Epithelial cell of proximal tubule (primary cell): ENCODE measurements at regions not wholly inside any gene's neighbourhood (a gene's known extent, or its start where the extent isn't known, plus 50 kb on each side); places are given as distances from the start of the nearest gene placed in this dataset.

Experiments used
- DNase-seq: peaks from one replicate; pipeline ENCODE4 v3.0.0-alpha.2; 2011; ENCODE audit warnings: low read depth
- H3K4me3 ChIP-seq: 2 replicates; pipeline ENCODE4 v1.5.1; 2011; ENCODE audit warnings: low read depth, mild to moderate bottlenecking, low read length
- TF ChIP-seq, protein P1 (sequence below): conservative IDR thresholded peaks from 2 replicates; pipeline ENCODE4 v1.5.1; 2012; ENCODE audit warnings: low read depth, mild to moderate bottlenecking, low read length

DNA sequence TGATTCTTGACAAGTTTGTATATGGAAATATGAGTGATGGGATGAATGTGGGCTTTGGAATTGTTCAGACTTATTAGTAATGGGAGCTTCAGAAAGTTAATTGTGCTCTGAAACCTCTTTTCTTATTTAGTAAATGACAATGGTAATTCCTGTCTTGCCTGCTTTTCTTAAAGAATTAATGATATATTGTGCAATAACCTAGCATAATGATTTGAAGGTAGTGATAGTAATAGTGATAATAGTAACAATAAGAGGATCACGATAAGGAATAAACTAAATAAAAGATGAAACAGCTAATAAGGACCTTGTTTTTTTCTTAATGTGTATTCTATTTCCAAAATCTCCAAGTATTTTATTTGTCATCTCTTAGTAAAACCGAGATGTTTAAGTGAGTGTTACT is 245.0 kb upstream of the CPHXL start:
- TF ChIP-seq, protein P1, sequence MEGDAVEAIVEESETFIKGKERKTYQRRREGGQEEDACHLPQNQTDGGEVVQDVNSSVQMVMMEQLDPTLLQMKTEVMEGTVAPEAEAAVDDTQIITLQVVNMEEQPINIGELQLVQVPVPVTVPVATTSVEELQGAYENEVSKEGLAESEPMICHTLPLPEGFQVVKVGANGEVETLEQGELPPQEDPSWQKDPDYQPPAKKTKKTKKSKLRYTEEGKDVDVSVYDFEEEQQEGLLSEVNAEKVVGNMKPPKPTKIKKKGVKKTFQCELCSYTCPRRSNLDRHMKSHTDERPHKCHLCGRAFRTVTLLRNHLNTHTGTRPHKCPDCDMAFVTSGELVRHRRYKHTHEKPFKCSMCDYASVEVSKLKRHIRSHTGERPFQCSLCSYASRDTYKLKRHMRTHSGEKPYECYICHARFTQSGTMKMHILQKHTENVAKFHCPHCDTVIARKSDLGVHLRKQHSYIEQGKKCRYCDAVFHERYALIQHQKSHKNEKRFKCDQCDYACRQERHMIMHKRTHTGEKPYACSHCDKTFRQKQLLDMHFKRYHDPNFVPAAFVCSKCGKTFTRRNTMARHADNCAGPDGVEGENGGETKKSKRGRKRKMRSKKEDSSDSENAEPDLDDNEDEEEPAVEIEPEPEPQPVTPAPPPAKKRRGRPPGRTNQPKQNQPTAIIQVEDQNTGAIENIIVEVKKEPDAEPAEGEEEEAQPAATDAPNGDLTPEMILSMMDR = no peak
- no peak overlapping the region for H3K4me3 ChIP-seq
- DNase-seq = no peak

DNA sequence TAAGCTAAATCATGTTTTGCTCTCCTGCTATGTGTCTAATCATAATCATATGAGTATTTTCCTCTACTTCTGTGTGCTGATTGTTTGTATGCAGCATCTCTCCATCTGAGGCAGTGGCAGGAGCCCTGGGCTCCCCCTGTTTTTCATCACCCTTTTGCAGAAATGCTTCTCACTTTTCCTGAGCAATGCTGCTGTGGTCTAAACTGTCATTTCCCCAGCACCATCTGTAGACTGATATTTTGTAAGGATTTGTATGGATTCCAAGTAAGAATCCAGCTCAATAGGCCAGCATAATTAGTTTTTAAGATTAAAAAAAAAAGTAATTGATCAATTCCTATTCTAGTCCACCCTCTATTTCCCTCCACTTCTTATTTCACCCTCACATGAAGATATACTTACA is 257.0 kb upstream of the CPHXL start:
- no peak overlapping the region for H3K4me3 ChIP-seq
- no peak for DNase-seq
- TF ChIP-seq, protein P1 = no peak

DNA sequence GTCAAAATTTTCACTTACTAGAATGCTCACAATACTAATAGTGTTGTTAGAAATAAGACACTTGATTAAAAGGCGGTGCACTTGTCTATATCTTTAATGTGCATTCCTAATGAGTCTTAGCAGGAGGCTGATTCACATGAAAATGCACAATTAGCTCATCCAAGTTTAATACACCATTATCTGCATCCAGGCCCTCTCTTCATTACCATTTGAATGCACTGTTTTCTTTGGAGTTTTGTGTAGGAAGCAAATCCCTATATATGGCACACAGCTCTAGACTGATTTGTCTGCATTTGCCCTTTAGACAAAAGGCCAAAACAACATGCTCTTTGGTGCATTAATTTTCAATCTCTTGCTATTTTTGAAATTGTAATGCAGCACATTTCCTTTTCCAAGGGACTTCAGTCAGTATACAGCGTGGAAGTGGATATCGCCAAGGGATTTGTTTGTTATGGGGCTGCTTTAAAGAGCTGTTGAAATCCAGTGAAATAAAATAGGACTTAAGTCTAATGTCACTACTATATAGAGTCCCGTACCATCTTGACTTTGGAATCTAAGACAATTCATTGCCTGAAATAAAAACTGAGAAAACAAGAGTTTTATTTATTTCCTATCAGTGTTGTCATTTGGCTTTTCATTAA is 257.6 kb upstream of the CPHXL start:
- no peak for DNase-seq
- no peak overlapping the region for H3K4me3 ChIP-seq
- TF ChIP-seq, protein P1 = no peak

DNA sequence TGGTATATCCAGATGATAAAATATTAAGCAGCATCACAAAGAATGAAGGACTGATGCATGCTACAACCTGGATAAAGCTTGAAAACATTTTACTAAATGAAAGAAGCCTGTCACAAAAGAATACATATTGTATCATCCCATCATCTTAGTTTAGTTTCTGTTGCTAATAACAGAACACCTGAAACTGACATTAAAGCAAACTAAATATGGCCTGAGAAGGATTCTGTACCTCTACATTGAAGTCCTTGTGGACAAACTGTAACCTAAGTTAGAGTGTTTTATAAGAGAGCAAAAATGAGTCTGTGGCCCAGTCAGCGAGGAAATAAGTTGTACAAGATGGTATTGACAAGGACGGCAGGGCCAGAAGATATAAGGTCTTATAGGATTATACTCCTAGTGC is 261.0 kb upstream of the CPHXL start:
- no peak for DNase-seq
- TF ChIP-seq, protein P1 = no peak
- H3K4me3 ChIP-seq = no peak overlapping the region

DNA sequence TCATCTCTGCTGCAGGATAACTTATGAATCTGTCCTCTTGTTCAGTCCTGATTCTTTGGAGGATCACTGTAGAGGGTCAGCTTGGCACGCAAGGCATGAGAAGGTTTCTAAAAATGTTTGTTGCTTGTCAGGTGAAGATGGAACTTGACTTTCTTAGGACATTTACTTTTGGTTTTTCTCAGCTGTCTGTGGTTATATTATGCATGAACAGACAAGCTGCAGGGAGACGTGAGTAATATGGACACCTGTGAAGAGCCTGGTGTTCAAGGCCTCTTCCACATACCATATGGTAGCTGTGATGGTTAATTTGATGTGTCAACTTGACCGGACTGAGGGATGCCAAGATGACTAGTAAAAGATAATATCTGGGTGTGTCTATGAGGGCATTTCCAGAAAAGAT is 270.2 kb upstream of the CPHXL start:
- DNase-seq = no peak
- no peak overlapping the region for H3K4me3 ChIP-seq
- TF ChIP-seq, protein P1 = no peak

DNA sequence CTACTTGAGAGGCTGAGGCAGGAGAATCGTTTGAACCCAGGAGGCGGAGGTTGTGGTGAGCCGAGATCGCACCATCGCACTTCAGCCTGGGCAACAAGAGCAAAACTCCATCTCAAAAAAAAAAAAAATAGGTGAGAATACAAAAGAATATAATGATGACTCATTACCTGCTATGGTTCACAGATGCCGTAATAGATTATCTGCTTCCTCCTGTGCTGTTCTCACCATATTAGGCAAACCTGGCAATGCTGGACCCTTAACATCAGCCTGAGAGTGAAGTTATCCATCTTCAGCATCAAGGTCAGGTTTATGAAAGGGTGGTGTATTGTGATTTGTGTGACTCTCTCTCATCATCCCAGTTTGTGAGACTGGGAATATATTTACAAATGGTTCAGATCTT is 271.3 kb upstream of the CPHXL start:
- TF ChIP-seq, protein P1 = no peak
- no peak overlapping the region for H3K4me3 ChIP-seq
- no peak for DNase-seq

DNA sequence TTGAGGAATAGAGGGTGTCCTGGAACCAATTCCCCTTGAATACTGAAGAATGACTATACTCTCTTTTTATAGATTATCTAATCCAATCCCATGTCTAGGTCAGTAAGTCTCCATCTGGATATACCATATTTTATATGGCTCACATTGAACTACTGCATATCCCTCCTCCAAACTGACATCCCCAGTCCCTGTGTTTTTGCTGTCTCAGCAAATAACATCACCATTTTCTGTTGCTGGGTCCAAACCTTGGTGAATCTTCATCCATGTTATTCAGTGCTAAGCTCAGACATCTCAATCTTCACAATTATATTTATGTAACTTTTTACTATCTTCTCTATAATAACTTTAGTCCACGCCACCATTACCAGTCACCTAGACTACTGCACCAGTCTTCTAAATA is 269.6 kb upstream of the CNTNAP4 start:
- TF ChIP-seq, protein P1 = no peak
- H3K4me3 ChIP-seq = no peak overlapping the region
- DNase-seq = no peak
